NB4 (cell line): ENCODE measurements at regions not wholly inside any gene's neighbourhood (a gene's known extent, or its start where the extent isn't known, plus 50 kb on each side); places are given as distances from the start of the nearest gene placed in this dataset.
"Not testable (repeated sequence)": the region's sequence is repeated elsewhere in the genome, so short reads cannot be mapped to it uniquely, and the experiment has no call there.

ENCODE experiments used
- CTCF ChIP-seq: IDR thresholded peaks from one replicate; pipeline ENCODE4 v1.5.1; 2012; ENCODE audit warnings: low read depth, low read length
- POLR2A ChIP-seq: IDR thresholded peaks from 2 replicates; pipeline ENCODE4 v1.6.1; 2011; ENCODE audit warnings: mild to moderate bottlenecking; ENCODE audit not compliant: insufficient read length; ENCODE audit errors: extremely low read depth

- not testable (repeated sequence) for TF ChIP-seq CTCF, POLR2A
Observed at GRCh38 chr1:120290105-120290504, 113.8 kb upstream of the SEC22B start.
